ENCODE measurements at regions not wholly inside any gene's neighbourhood (a gene's known extent, or its start where the extent isn't known, plus 50 kb on each side); places are given as distances from the start of the nearest gene placed in this dataset.

GRCh38 chr9:84589542-84589941 lies 80.0 kb upstream of the NTRK2 start:
- DNase-seq (ENCODE audit: low spot score) = no peak

DNA sequence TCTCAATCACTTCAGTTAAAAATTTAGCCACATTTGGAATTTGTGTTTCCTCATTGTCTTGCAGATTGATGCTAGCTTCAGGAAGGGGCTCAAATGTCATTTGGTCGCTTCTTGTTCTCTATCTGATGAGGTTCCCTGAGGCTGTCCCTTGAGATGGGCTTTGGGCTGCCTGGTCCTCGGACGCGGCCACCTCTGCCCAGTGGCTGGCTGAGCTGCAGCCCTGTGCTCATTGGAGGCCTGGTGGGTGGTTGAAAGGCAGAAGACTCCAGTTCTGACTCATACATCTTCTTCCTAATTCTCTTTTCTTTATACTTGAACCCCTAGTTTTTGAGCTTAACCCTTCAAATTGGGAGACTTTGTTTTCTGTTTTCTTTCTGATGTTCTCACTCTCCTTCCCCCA lies 78.8 kb upstream of the NTRK2 start:
- no peak for DNase-seq (ENCODE audit: low spot score)

DNA sequence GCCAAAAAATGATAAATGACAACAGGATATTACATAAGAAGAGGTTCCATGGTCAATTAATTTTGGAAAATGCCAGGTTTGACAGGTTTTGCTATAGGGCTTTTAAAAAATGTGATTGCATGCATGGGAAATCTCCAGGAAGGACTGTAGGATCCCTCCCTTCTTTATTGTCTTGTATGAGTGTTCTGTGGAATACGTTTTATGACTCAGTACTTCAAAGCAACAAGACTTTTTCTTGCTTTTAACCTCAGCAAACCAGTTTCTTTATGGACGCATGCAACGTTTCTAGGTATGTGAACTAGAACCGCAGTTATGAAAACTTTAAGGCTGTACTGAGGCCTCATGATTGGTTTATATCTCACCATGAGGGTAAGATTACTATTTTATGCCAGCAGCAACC lies 76.6 kb upstream of the NTRK2 start:
- DNase-seq (ENCODE audit: low spot score) = no peak

DNA sequence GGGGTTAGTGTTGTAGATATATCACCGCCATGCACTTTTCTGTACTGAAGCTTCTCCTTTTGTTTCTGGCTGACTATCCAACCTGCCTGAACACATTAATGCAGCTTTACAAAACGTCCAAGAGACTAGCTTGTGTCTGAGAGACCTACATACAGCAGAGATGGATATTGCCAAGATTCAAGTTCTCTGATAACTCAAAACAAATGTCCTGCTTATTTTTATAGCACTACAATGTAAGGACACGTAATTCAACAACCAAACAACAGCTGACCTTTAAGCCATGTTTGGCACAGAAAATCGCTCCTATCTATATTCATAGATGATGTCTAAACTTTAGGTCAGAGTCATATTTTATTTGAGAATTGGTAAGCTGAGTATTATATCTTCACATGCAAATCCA lies 76.2 kb upstream of the NTRK2 start:
- no peak for DNase-seq (ENCODE audit: low spot score)

- DNase-seq (ENCODE audit: low spot score) = no peak
These were observed 72.4 kb upstream of the NTRK2 start for GRCh38 chr9:84597131-84597530.

GRCh38 chr9:84598921-84599636 lies 70.5 kb upstream of the NTRK2 start:
- DNase-seq (ENCODE audit: low spot score) = no peak

GRCh38 chr9:84600739-84601138 lies 68.8 kb upstream of the NTRK2 start:
- DNase-seq (ENCODE audit: low spot score) = no peak

DNA sequence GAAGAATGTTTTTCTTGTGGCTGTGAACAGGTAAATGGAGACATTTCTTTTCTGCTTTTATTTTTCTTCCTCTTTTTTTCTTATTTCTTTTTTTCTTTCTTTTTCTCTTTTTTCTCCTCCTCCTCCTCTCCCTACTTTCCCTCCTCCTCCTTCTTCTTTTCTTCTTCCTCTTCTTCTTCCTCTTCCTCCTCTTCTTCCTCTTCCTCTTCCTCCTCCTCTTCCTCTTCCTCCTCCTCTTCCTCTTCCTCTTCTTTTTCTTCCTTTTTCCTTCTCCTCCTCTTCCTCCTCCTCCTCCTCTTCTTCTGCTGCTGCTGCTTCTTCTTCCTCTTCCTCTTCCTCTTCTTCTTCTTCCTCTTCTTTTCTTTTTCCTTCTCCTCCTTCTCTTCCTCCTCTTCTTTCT lies 65.3 kb upstream of the NTRK2 start:
- no peak for DNase-seq (ENCODE audit: low spot score)

GRCh38 chr9:84609779-84610178 lies 59.8 kb upstream of the NTRK2 start:
- no peak for DNase-seq (ENCODE audit: low spot score)

- no peak for DNase-seq (ENCODE audit: low spot score)
These were observed 56.1 kb upstream of the NTRK2 start for GRCh38 chr9:84613431-84613830.

- no peak for DNase-seq (ENCODE audit: low spot score)
These were observed 54.0 kb upstream of the NTRK2 start for GRCh38 chr9:84615544-84615943.

DNA sequence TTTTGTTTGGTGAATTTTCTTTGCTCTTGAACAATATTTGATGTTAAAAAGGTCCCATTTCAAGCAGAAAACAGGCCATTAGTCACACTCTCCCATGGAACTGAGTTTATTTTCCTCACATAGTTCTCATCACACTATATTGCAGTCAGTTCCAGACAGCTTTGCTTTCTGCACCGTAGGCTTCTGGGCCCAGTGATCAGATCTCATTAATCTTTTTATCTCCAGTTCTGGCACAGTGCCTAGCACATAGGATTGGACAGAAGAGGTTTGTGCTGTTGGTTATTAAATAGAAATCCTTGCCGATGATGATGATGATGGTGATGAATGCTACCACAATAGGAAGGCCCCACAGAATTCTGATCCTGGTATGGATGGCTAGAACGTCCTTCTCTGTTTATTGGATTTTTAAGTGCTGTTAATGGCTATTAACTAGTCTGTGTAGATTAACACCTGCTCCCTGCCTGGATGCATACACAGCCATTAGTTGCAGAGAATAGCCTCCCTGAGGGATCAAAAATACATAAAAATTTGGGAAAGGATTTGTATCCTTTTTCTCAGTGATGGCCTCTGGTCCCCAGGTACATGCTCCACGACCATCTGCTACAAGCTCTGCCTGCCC lies 52.0 kb upstream of the NTRK2 start:
- no peak for DNase-seq (ENCODE audit: low spot score)

Measured in HuH-7 (cell line).